NB4 (cell line): ENCODE measurements at regions not wholly inside any gene's neighbourhood (a gene's known extent, or its start where the extent isn't known, plus 50 kb on each side); places are given as distances from the start of the nearest gene placed in this dataset.

ENCODE experiments used
- DNase-seq: peaks from one replicate; pipeline ENCODE4 v3.0.0; 2010; ENCODE audit warnings: low read depth
- H3K4me3 ChIP-seq: one replicate; pipeline ENCODE4 v1.5.1; 2011; ENCODE audit warnings: mild to moderate bottlenecking, low read depth, low read length, moderate library complexity
- CTCF ChIP-seq: IDR thresholded peaks from one replicate; pipeline ENCODE4 v1.5.1; 2012; ENCODE audit warnings: low read depth, low read length
- MAX ChIP-seq: IDR thresholded peaks from 2 replicates; pipeline ENCODE4 v1.6.1; 2011; ENCODE audit warnings: low read depth, low read length
- MYC ChIP-seq: IDR thresholded peaks from 2 replicates; pipeline ENCODE4 v1.6.1; 2011; ENCODE audit warnings: low read depth, low read length
- POLR2A ChIP-seq: IDR thresholded peaks from 2 replicates; pipeline ENCODE4 v1.6.1; 2011; ENCODE audit warnings: mild to moderate bottlenecking; ENCODE audit not compliant: insufficient read length; ENCODE audit errors: extremely low read depth

GRCh38 chr12:84070292-84070691 is 842.3 kb downstream of the SLC6A15 start:
- no peak overlapping the region for H3K4me3 ChIP-seq
- DNase-seq = no peak

GRCh38 chr12:84069699-84070098 is 842.9 kb downstream of the SLC6A15 start:
- no peak for TF ChIP-seq MAX
- TF ChIP-seq POLR2A = no peak
- no peak for TF ChIP-seq MYC
- no peak for TF ChIP-seq CTCF
- no peak overlapping the region for H3K4me3 ChIP-seq
- DNase-seq = no peak

More at GRCh38 chr12:84070292-84070691, 842.3 kb downstream of the SLC6A15 start:
- TF ChIP-seq CTCF = no peak
- no peak for TF ChIP-seq MYC
- no peak for TF ChIP-seq MAX
- TF ChIP-seq POLR2A = no peak

GRCh38 chr12:84069198-84069597 is 843.4 kb downstream of the SLC6A15 start:
- TF ChIP-seq CTCF (no peak), POLR2A (no peak), MYC (no peak), MAX (no peak)

GRCh38 chr12:84058136-84058535 is 854.5 kb downstream of the SLC6A15 start:
- no peak overlapping the region for H3K4me3 ChIP-seq
- no peak for DNase-seq
- no peak for TF ChIP-seq MAX
- TF ChIP-seq POLR2A = no peak
- no peak for TF ChIP-seq CTCF
- no peak for TF ChIP-seq MYC

More at GRCh38 chr12:84069198-84069597, 843.4 kb downstream of the SLC6A15 start:
- DNase-seq = no peak
- H3K4me3 ChIP-seq = no peak overlapping the region

- TF ChIP-seq MYC (no peak), CTCF (no peak), POLR2A (no peak), MAX (no peak)
- DNase-seq = no peak
- H3K4me3 ChIP-seq = no peak overlapping the region
Observed at GRCh38 chr12:84054811-84055210, 857.8 kb downstream of the SLC6A15 start.

GRCh38 chr12:84047881-84048280 is 864.7 kb downstream of the SLC6A15 start:
- no peak overlapping the region for H3K4me3 ChIP-seq
- no peak for TF ChIP-seq POLR2A
- TF ChIP-seq CTCF = no peak
- no peak for TF ChIP-seq MAX
- no peak for TF ChIP-seq MYC
- DNase-seq = no peak
